GM21717 (cell line): ENCODE measurements at regions not wholly inside any gene's neighbourhood (a gene's known extent, or its start where the extent isn't known, plus 50 kb on each side); places are given as distances from the start of the nearest gene placed in this dataset.
"Not testable (repeated sequence)": the region's sequence is repeated elsewhere in the genome, so short reads cannot be mapped to it uniquely, and the experiment has no call there.

Experiments
- ATAC-seq: cut with Tn5 transposase; IDR thresholded peaks from one replicate; pipeline ENCODE4 v1.9.1; 2021; ENCODE audit warnings: mild to moderate bottlenecking, moderate library complexity; ENCODE audit not compliant: unreplicated experiment

DNA sequence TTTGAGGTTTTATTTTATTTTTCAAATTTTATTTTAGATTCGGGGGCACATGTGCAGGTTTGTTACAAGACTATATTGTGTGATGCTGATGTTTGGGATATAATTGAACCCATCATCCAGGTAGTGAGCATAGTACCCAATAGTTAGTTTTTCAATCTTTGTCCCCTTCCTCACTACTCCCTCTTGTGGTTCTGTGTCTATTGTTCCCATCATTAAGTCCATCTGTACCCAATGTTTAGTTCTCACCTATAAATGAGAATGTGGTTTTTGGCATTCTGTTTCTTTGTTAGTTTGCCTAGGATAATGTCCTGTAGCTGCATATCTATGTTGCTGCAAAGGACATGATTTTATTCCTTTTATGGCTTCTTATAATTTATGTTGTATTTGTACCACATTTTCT lies 767.2 kb upstream of the ADGRL3 start:
- ATAC-seq: no peak

DNA sequence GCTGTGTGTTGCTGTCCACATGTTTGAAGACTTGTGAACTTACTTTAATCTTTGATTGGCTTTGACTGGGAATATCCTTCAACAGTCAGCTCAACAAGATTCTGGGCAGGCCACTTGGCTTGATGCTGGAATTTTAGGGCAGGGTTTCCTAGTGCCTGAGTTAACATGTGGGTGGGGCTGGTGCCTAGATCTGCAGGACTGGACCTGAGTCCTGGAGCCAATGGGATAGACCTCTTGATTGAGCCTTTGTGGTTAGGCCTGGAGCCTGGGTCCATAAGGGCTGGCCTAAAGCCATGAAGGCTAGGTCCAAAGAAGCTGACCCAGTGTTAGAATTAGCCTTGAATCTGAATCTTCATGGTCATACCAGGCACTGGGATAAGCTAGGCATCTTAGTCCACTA lies 757.1 kb upstream of the ADGRL3 start:
- ATAC-seq: no peak

DNA sequence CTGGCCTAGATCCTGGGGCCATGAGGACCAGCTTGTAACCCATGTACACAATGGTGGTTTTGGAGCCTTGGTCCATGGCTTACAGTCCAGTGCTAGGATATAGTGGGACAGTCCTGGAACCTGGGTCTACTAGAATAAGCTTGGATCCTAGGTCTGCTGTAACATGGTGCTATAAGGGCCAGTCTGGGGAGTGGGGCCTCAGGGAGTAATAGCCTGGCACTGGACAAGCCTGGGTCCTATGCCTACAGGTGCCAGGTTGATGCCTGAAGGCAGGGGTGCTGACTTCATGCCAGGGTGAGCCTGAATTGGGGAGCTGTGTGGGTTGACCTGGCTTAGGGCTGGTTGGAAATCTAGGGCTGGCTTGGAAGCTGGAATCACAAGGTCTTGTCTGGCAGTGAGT lies 756.3 kb upstream of the ADGRL3 start:
- no peak for ATAC-seq

DNA sequence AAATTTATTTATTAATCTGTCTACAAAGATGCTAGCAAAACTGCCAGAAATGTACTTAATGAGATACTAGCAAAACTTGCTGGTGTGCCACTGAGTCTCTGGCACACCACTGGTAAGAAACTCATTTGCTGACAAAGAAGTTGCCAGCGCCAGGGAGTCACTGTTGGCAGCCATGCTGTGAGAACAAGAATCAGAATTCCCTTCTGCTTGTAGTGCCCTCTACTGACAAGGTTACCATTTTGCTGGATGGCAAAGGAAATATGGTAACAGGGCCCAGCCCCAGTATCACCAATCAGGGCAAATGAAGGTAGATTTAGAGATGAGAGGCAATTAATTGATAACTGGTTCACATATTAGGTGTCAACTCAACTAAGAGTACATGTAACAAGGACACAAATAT lies 750.1 kb upstream of the ADGRL3 start:
- ATAC-seq: no peak

DNA sequence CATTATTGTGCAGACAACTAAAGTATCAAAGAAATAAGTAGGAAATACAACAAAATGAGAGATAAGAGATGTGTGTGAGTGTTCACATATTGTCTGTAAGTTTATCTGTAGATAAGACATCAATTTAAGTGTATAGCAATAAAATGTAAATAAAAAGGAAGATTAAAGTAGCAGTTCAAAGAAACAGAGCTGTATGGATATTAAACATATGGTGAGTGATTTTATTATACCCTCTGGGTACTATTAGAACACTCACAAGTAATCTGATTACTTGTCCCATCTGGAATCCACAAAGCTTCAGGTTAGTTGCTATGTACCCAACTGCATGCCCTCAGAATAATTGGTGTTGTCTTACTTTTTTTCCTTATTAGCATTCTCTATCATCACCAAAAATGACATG lies 747.9 kb upstream of the ADGRL3 start:
- no peak for ATAC-seq

DNA sequence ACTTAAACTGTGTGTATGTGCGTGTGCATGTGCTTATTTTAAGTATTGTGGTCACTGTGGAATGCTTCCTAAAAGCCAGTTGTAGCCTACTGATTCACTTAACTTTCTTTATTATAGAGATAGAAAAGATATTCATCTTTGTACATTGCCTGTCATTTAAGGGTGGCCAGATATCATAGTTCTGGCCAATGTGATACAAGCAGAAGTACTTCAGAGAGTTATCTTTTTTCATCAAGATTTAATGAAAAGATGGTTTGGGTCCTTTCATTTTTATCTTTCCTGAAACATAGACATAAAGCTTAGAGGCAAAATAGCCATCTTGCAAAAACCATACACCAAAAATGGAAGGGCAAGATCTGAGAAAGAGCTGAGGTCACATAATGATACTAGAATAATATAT lies 744.7 kb upstream of the ADGRL3 start:
- ATAC-seq: no peak

DNA sequence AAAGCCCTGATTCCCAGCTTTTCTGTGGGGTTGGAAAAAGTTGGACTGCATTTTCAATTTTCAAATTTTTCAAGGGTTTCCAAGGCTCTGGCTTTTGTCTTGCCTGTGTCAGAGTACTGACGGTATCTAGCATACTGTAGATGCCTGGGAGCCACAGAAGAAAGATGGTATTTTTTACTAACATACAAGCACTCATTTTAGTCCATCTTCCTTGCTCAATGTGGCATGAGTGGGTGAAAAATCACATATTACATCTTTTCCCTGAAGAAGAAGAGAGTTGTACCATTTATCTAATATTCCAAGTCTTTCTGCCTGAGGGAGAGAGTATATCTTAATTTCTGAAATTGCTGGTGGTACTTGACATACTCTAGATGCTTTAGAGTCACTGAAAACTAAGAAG lies 738.6 kb upstream of the ADGRL3 start:
- ATAC-seq: no peak

DNA sequence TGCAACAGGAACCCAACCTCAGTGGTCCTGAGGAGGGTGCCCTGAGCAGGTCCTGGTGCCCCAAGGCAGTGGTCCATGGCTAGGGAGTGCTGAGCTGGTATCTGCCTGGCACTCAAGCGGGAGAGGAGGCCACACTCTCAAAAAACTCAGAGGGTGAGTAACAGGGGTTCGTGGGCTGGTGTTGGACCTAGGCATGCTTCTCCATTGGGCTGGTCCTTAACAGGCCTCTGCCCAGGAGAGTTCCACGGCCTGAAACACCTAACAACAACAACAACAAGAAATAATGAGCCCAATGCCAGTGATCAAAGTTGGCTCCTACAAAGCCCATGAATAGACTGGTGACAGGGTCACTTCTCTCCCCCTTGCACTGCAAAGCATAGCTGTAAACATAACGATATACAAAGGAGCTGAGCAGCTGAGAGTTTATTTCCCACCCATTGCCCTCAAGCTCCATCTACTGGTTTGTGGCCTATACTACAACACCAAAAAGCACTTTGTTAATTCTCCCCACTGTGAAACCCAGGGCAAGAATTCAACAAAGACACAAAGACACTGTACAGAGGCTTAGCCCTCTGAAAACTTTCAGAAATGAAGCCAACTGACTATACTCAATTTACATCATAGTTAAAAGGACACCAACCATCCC lies 736.1 kb upstream of the ADGRL3 start:
- peak; percentile 83 for ATAC-seq

DNA sequence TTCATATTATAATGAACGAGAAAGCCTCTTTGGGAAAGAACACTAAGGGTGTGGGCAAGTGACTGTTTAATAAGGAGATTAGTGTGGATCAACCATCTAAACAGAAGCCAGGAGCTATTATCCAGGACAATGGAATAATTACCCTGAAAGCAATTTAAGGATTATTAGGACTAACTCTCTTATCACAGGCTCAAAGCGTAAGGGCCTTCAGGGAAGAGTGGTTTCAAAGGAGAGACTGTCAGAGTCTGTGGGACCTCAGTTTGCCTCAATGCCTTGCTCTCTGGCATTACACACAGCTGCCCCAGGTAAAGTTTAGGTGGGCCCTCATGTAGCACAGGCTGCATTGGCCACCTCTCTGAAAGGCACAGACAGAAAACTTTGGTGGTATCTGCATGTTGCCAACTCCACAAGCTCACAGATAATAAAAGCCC lies 717.2 kb upstream of the ADGRL3 start:
- no peak for ATAC-seq

DNA sequence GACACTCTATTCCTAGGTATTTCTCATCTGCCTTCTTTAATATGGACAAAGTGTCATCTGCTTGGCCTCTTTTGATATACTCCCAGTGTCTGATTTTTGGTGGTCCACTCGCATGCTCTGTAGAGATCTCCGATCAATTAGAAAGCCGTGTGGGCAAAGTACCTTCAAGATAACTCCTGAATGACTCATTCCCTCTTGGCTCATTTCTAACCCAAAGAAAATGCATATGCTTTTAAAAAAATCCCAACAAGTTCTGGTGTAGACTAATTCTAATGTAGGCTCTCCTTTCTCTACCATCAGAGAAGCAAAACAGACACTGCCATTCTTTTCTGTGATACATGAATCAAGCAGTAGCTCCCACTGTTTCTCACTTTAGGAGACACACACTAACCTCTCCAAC lies 714.9 kb upstream of the ADGRL3 start:
- no peak for ATAC-seq

DNA sequence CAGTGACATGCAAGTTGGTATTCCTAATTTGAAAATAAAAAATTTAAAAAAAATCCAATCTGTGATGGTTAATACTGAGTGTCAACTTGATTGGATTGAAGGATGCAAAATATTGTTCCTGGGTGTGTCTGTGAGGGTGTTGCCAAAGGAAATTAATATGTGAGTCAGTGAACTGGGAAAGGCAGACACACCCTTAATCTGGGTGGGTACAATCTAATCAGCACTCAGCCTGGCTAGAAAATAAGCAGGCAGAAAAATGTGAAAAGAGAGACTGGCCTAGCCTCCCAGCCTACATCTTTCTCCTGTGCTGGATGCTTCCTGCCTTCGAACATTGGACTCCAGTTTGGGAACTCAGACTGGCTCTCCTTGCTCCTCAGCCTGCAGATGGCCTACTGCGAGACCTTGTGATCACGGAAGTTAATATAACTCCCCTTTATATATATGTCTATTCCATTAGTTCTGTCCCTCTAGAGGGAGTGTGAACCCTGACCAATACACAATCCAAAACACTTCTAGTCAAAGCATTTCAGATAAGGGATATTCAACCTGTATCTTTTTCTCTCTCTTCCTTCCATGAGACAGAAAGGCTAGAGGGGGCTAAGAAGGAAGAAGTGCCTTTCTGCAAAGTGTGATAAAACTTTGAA lies 712.9 kb upstream of the ADGRL3 start:
- not testable (repeated sequence) for ATAC-seq

DNA sequence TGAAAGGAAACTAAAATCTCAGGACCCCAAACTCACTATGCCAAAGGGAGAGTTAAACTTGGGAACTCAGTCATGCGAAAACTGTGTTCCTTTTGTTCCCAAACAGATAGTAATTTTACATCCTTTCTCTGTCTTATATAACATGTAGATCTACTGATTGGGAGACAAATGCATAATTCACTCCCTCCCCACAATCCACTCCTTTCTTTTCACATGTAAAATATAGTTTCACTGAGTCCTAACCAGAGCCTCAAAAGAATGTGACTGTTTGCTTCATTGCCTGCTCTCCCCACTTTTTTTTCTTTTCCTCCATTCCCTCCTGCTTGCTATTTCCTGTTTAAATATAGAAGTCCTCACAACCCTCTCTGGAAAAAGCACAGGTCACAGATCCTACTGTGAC lies 699.3 kb upstream of the ADGRL3 start:
- no peak for ATAC-seq

DNA sequence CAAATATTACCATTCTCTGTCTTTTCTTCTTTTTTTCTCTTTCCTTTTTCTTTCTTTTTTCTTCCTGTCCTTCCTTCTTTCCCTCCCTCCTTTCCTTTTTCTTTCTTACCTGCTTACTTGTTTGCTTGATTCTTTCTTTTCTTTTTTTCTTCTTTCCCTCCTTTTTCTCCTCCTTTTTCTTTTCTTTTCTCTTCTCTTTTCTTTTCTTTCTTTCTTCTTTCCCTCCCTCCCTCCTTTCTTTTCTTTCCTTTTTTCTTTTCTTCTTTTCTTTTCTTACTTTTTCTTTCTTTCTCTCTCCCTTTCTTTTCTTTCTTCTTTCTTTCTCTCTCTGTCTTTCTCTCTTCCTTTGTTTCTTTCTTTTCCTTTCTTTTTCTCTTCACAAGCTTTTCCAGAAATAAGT lies 697.4 kb upstream of the ADGRL3 start:
- ATAC-seq: no peak

DNA sequence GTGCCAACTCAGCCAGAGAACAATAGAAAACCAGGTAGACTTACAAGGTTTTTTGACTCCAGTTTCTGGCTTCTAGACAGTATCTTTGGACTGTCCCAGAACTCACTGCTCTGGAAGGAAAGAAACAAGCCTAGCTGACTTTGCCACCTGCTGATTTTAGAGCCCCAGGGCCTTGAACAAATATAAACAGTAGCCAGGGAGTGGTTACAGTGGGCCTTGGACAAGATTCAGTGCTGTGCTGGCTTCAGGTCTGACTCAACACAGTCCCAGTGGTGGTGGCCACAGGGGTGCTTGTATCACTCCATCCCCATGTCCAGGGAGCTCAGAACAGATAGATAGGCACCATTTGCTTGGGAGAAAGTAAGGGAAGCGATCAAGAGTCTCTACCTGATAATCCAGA lies 694.1 kb upstream of the ADGRL3 start:
- no peak for ATAC-seq

DNA sequence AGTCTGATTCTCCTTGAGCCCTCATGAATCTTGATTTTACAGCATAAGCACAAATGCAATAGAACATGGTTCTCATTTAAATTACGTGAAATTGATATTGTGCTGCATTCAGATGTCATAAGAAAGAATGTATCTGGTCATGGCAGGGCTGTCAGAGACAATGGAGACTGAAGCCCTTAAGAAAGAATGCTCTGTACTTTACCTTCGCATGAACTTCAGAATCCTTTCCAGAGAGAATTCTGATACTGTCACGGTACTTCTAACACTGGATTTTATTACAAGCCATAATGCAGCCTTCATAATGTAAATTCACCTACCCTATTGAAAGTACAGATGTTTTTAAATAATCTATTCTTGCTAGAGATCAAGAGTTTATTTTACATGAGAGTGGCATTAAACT lies 677.9 kb upstream of the ADGRL3 start:
- ATAC-seq: no peak

DNA sequence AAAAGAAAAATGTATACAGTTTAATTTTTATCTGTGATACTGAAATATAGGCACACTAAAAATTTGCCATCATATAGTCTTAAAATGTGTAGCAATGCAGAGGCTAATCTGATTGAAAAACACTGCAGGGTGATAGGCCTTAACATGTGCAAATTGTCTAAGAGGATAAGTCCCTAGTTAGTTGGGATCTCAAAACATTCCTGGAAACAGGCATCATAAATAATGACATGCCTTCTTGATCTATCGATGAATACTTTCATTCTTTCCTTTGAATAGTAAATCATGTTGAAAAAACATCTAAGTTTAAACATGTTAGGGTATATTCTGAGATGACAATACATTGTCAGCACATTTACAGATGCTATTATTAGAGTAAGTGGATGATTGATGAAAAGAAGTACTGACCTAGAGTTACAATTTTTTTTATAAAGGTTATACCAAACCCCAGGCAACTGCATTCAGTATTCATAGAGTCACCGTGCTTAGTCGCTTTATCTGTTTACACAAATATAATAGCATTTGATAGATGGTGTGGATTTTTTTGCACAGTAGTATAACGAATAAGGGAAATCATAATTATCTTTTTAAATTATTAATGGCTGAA lies 668.2 kb upstream of the ADGRL3 start:
- no peak for ATAC-seq

DNA sequence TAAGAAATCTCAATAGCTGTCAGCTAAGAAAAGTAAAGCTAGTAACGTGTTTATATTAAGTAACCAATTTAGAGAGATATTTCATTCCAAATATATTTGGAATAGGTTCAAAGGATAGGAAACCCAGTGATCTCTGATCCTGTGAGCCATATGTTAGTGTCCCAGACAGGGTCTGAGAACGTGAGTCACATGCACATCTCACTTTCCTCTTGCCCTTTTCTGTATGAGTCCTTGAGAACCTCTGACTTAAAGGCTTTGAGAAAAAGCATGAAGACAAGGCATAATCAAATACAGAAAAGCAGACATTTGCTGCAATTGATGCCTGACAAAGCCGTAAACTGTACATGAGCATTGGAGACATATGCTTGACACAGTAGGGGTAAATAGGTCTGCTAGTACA lies 655.1 kb upstream of the ADGRL3 start:
- ATAC-seq: no peak

DNA sequence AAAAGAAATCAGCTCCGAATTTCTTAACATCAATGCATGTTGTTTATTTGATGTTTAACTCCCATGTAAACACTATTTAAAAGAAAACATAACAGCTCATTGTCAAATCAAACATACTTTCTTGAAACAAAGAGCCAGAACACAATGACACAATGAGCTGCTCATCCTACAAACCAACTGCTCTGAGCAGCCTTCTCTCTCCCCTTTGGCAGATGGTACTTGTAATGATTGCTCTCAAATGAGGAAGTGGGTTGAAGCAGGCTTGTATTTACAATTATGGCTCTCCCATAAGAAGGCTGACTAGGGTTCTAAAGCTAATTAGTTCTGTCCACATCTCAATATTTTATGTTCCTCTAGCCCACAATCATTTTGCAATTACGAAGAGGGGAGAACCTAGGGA lies 637.8 kb upstream of the ADGRL3 start:
- no peak for ATAC-seq

DNA sequence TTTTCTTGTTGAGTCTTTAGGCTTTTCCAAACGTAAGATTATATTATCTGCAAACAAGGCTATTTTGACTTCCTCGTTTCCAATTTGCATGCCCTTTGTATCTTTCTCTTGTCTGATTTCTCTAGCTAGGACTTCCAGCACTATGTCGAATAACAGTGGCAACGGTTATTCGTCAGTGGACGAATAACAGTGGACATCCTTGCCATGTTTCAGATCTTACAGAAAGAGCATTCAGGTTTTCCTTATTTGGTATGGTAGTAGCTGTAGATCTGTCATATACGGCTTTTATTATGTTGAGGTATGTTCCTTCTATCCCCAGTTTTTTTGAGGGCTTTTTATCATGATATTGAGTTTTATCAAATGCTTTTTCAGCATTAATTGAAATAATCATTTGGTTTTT lies 634.6 kb upstream of the ADGRL3 start:
- no peak for ATAC-seq

DNA sequence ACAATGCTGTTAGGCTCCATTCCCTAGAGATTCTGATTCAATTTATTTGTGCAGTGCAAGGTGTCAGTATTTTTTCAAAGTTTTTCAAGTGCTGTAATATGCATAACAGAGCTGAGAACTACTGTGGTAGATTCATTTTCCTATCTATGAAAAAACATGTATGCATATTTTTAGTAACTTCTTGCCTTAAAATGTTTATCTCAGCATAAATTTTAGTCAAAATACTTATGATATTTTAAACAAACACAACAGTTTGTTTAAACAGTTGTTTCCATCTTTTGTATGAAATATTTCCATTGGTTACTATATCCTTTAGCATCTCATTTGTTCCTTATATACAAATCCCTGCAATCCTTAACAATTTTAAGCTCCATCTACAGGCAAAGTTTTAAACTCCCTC lies 624.8 kb upstream of the ADGRL3 start:
- ATAC-seq: no peak

DNA sequence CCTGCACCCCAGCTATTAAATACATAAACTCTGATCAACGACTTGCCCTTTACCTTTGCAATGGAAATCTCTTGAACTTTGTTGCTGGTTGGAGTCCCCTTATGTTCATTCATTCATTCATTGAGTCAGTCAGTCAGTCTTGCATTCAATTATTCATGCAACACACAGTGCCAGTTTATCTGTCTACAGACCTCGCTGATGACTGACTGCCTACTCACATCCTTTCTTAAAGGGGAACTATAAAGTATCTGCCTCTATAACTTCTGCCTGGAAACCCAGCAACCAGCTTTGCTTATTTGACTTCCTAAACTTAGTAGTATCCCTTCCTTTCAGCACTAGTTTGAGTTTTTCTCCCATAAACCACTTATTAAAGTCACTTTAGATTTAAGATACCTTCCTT lies 620.8 kb upstream of the ADGRL3 start:
- no peak for ATAC-seq

DNA sequence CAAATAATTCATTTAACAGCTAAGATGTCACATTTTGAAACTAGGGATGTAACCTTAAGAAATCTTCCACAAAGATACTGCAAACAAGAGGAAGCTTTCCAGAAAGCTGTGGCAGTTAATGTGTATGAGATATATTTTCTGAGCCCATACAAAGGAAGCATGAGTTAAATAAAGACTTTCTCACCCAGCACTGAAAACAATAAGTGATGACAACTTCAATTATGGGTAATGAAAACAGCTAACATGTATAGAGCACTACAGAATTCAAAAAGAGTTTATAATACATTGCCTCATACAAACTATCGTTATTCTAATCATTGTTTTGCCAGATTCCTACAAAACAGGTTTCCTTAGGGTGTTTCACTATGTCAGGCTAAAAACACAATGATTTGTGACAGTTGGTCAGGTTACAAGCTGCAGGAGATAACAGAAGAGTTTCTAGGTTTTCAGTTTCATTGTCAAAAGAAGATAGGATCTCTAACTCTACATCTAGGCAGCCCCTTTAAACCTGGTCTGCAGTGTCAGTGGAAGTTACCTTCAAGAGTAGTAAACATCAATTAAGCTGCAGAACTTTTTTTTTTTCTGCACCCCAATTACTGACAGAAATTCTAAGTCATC lies 618.1 kb upstream of the ADGRL3 start:
- ATAC-seq: no peak
